ENCODE measurements at regions not wholly inside any gene's neighbourhood (a gene's known extent, or its start where the extent isn't known, plus 50 kb on each side); places are given as distances from the start of the nearest gene placed in this dataset.

DNA sequence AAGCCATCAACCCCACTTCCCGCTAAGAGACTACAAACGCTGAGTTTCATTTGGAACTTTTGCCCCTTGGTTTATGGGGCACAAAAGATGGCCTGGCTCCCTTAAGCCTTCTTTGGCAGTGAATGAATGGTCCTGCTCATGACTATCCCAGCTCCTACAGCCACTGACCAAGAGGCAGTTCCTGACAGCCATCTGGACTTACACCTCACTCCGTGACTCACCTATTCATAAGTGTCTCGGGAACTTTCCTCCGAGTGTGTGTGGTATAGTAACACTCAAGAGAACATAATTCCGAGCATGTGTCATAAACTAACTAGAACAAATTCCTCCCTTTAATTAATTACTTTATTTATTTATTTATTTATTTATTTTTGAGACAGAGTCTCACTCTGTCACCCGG lies 51.9 kb upstream of the NUDT4 start:
- H3K9me3 ChIP-seq (ENCODE audit: control insufficient read depth, insufficient read depth, low read depth, low read length): no peaks in the 10 kb centered on the region
- H3K4me3 ChIP-seq (ENCODE audit: low read depth, low read length): no peak overlapping the region
- POLR2A ChIA-PET: no interaction called here
- CTCF ChIA-PET: interaction anchor here (0.5 to 1.1 kb wide), 2 partner anchors 300 to 339 kb away, joined by 3 read pairs; no protein-coding TSS in a partner anchor
- no peaks in the 10 kb centered on the region for H3K4me1 ChIP-seq (ENCODE audit: control insufficient read depth, insufficient read depth, low read length)
- no peak overlapping the region for H3K27ac ChIP-seq (ENCODE audit: extremely low read depth, low read depth, low read length)
- TF ChIP-seq ZBTB17 (tag by site-specific recombination; IDR thresholded peaks at IDR 0.05) (no peak), ZNF391 (tag by site-specific recombination; IDR thresholded peaks at IDR 0.05; ENCODE audit: borderline replicate concordance, low read depth) (no peak), ZNF132 (tag by site-specific recombination; IDR thresholded peaks at IDR 0.05; ENCODE audit: borderline replicate concordance) (no peak), ZNF366 (tag by site-specific recombination; conservative IDR thresholded peaks at IDR 0.05) (no peak), ZFP69B (tag by site-specific recombination; IDR thresholded peaks at IDR 0.05) (no peak), ZNF155 (tag by site-specific recombination; IDR thresholded peaks at IDR 0.05) (no peak), ZNF791 (tag by site-specific recombination; IDR thresholded peaks at IDR 0.05) (no peak), WT1 (tag by site-specific recombination; IDR thresholded peaks at IDR 0.05) (no peak), ZNF701 (tag by site-specific recombination; IDR thresholded peaks at IDR 0.05) (no peak), ZNF19 (tag by site-specific recombination; IDR thresholded peaks at IDR 0.05; ENCODE audit: low read depth) (no peak), ZNF610 (tag by site-specific recombination; IDR thresholded peaks at IDR 0.05; ENCODE audit: borderline replicate concordance) (no peak), ZNF426 (tag by site-specific recombination; IDR thresholded peaks at IDR 0.05) (no peak), YY2 (tag by site-specific recombination; IDR thresholded peaks at IDR 0.05) (no peak), ZNF274 (IDR thresholded peaks at IDR 0.05; ENCODE audit: low read length) (no peak), ZNF274 (tag by site-specific recombination; IDR thresholded peaks at IDR 0.05; ENCODE audit: borderline replicate concordance) (no peak), ZBTB20 (tag by site-specific recombination; IDR thresholded peaks at IDR 0.05) (no peak), ZNF169 (tag by site-specific recombination; IDR thresholded peaks at IDR 0.05) (no peak)
- TF ChIP-seq, protein P1, sequence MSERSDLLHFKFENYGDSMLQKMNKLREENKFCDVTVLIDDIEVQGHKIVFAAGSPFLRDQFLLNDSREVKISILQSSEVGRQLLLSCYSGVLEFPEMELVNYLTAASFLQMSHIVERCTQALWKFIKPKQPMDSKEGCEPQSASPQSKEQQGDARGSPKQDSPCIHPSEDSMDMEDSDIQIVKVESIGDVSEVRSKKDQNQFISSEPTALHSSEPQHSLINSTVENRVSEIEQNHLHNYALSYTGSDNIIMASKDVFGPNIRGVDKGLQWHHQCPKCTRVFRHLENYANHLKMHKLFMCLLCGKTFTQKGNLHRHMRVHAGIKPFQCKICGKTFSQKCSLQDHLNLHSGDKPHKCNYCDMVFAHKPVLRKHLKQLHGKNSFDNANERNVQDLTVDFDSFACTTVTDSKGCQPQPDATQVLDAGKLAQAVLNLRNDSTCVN (tag by site-specific recombination; optimal IDR thresholded peaks at IDR 0.05): no peak
- TF ChIP-seq, protein P2, sequence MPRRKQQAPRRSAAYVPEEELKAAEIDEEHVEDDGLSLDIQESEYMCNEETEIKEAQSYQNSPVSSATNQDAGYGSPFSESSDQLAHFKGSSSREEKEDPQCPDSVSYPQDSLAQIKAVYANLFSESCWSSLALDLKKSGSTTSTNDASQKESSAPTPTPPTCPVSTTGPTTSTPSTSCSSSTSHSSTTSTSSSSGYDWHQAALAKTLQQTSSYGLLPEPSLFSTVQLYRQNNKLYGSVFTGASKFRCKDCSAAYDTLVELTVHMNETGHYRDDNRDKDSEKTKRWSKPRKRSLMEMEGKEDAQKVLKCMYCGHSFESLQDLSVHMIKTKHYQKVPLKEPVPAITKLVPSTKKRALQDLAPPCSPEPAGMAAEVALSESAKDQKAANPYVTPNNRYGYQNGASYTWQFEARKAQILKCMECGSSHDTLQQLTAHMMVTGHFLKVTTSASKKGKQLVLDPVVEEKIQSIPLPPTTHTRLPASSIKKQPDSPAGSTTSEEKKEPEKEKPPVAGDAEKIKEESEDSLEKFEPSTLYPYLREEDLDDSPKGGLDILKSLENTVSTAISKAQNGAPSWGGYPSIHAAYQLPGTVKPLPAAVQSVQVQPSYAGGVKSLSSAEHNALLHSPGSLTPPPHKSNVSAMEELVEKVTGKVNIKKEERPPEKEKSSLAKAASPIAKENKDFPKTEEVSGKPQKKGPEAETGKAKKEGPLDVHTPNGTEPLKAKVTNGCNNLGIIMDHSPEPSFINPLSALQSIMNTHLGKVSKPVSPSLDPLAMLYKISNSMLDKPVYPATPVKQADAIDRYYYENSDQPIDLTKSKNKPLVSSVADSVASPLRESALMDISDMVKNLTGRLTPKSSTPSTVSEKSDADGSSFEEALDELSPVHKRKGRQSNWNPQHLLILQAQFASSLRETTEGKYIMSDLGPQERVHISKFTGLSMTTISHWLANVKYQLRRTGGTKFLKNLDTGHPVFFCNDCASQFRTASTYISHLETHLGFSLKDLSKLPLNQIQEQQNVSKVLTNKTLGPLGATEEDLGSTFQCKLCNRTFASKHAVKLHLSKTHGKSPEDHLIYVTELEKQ (tag by site-specific recombination; IDR thresholded peaks at IDR 0.05; ENCODE audit: borderline replicate concordance): no peak
- H3K36me3 ChIP-seq (ENCODE audit: control insufficient read depth in 2 of 2, insufficient read depth in 1 of 2, low read length in 2 of 2): no peaks in the 10 kb centered on the region

Data from HEK293 (cell line).